HUES6 (cell line): ENCODE measurements at regions not wholly inside any gene's neighbourhood (a gene's known extent, or its start where the extent isn't known, plus 50 kb on each side); places are given as distances from the start of the nearest gene placed in this dataset.

Experiments
- H3K27ac ChIP-seq: 2 replicates; pipeline ENCODE4 v1.7.0; 2013; ENCODE audit warnings: low read depth, mild to moderate bottlenecking, low read length, inconsistent platforms
- H3K27me3 ChIP-seq: 2 replicates; pipeline ENCODE4 v1.6.1; 2013; ENCODE audit warnings: low read length; ENCODE audit not compliant: control insufficient read depth, insufficient read depth
- H3K36me3 ChIP-seq: 2 replicates; pipeline ENCODE4 v1.6.1; 2013; ENCODE audit warnings: low read length; ENCODE audit not compliant: control insufficient read depth, insufficient read depth
- H3K4me1 ChIP-seq: 2 replicates; pipeline ENCODE4 v1.6.1; 2013; ENCODE audit warnings: low read length; ENCODE audit not compliant: control insufficient read depth, insufficient read depth
- H3K4me3 ChIP-seq: 2 replicates; pipeline ENCODE4 v1.5.1; 2013; ENCODE audit warnings: low read depth, low read length
- H3K9ac ChIP-seq: one replicate; pipeline ENCODE4 v1.6.1; 2013; ENCODE audit warnings: mild to moderate bottlenecking, low read length
- H3K9me3 ChIP-seq: 2 replicates; pipeline ENCODE4 v1.6.1; 2013; ENCODE audit warnings: low read depth, low read length; ENCODE audit not compliant: control insufficient read depth, insufficient read depth

DNA sequence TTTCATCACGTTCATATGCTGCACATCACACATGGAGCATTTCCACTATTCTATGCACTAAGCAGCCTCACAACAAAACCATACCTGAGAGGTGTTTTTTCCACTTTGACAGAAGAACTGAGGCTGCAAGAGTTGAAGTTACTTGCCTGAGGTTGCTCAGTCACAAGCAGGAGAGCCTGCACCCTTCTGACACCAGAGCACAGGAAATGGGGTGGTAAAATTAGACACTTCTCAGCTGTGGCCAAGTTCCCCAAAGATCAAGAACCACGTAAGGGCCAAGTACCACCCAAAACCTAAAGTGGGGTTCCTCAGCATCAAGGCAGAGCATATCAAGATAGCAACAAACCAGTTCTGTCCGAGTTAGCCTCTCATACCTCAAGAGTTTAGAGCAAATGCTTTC, 185.8 kb downstream of the CAPZA3 start:
- Histone ChIP-seq H3K36me3 (no peaks in the 10 kb centered on the region), H3K27ac (no peak overlapping the region), H3K4me3 (no peak overlapping the region), H3K27me3 (no peaks in the 10 kb centered on the region), H3K4me1 (no peaks in the 10 kb centered on the region), H3K9me3 (0 out of 2 replicates have a peak, but pooled peaks cover under 1% of the 10 kb centered on the region), H3K9ac (no peak overlapping the region)

DNA sequence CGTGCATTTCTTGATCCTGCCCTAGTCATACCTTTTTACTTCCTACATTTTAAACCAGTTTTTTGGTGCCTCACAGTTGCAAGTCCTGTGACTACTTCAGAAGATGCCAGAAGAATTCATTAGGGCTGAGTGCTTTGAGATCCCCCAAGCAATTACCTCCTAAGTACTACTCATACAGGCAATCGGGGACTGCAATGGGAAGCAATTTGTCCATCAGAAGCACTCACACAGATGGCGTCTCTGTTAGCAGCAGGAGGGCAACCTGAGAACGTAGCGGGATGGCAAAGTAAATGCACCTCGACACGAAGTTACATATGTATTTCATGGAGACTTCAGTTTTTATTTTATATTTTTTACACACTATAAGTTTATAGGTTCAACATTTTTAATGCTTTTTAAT, 188.3 kb downstream of the CAPZA3 start:
- H3K4me1 ChIP-seq: no peaks in the 10 kb centered on the region
- no peaks in the 10 kb centered on the region for H3K27me3 ChIP-seq
- H3K9ac ChIP-seq: no peak overlapping the region
- H3K27ac ChIP-seq: no peak overlapping the region
- no peak overlapping the region for H3K4me3 ChIP-seq
- no peaks in the 10 kb centered on the region for H3K36me3 ChIP-seq
- H3K9me3 ChIP-seq: peaks cover 16% of the 10 kb centered on the region

DNA sequence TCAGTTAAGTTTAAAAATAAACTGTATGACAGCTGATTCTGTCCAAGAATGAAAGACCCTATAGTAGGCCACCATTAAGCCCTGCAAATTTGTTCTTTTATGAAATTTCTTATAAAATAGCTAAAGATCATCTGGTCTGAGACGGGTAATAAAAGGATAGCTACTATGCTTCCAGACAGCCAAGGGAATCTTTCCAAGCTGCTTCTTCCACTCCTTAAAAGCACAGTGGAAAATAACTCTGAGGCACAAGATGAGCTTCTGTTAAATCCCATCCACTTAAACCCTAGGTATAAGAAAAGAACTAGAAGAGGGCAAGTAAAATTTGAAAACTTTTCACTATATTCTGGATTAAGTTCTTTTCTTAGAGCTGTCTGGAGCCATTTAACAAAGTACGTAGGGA, 194.3 kb downstream of the CAPZA3 start:
- Histone ChIP-seq H3K4me1 (peaks cover 14% of the 10 kb centered on the region; the same call in 1 of the 2 replicates), H3K27me3 (no peaks in the 10 kb centered on the region), H3K9ac (no peak overlapping the region), H3K9me3 (peaks cover 16% of the 10 kb centered on the region), H3K4me3 (no peak overlapping the region), H3K36me3 (no peaks in the 10 kb centered on the region), H3K27ac (no peak overlapping the region)

DNA sequence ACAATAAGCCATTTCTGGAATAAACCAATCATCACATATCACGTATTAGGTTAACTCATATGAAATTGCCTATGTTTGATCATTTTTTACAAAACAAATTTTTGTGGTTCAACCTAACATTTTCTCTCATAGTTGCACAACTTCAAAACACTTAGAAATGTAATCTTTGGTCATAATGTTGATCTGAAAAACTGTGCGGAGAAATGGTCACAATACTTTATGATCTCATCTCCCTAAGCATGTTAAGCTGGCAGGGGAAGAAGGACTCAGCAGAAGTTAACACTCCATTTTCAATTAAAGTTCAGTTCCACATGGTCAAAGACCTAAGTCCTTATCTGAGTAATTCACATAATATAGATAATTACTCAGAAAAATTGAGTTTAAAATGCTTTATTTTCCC, 194.8 kb downstream of the CAPZA3 start:
- no peaks in the 10 kb centered on the region for H3K27me3 ChIP-seq
- H3K9ac ChIP-seq: no peak overlapping the region
- peaks cover 14% of the 10 kb centered on the region; the same call in 1 of the 2 replicates for H3K4me1 ChIP-seq
- no peaks in the 10 kb centered on the region for H3K36me3 ChIP-seq
- H3K27ac ChIP-seq: no peak overlapping the region
- peaks cover 16% of the 10 kb centered on the region for H3K9me3 ChIP-seq
- no peak overlapping the region for H3K4me3 ChIP-seq

DNA sequence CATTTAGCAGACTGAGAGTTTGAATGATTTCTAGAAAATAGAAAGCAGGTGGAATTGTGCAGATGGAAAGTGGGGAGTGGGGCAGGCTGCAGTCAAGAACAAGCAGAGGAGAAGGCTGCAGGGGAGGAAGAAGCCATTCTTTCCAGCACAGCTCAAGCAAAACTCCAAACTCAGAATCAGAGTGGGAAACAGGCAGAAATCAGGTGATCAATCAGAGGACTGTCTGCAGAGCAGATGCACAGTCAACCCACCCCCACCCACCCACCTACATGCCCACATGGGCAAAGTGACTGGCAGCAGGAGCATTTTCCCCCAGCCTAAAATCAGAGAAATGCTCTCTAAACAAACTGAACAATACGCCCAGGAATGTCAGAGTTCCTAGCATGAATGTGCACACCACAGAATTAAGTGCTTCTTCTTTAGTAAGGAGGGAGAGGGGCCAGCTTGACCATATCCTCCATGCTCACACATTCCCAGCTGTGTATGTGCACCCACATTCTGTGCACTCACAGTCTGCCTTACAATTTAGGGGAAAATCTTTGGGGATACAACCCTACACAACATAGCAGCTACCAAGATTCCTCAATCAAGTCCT, 194.1 kb upstream of the PLEKHA5 start:
- peaks cover 14% of the 10 kb centered on the region; the same call in 1 of the 2 replicates for H3K4me1 ChIP-seq
- no peaks in the 10 kb centered on the region for H3K27me3 ChIP-seq
- no peaks in the 10 kb centered on the region for H3K36me3 ChIP-seq
- no peak overlapping the region for H3K9ac ChIP-seq
- no peak overlapping the region for H3K27ac ChIP-seq
- no peak overlapping the region for H3K4me3 ChIP-seq
- H3K9me3 ChIP-seq: peaks cover 4% of the 10 kb centered on the region

DNA sequence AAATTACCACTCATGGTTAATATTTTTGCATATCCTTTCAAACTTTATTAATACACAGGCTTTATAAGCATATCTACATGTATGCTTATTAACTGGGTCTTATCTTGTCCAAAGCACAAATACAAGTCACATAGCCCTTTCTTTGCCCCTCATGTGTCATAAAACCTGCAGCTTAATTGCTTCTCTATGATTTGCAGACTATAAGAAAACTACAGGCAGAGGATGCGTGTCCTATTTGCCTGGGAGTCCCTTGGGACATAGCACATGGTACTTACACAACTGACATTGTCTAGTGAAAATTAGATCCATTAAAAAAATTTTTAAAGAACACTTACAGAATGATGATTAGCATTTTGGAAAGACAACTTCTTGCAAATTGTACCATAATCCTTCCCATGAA, 190.5 kb upstream of the PLEKHA5 start:
- Histone ChIP-seq H3K27ac (no peak overlapping the region), H3K9me3 (no peaks in the 10 kb centered on the region)

DNA sequence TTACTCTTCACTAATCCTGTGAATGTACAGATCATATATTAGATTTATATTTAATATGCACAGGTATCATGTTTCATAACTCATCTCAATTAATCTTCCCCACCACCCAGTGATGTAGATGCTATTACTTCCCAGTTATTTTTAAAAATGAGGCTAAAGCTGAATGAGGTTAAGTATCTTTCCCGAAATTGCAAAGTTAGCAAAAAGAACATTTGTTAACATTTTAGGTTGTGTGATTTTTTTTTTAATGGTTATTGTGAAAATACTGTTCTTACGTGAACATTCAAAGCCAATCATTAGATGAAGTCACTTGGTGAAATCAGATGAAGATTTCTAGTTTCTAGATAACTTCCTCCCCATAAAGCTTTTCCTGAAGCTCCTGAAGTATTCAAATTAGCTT, 186.9 kb upstream of the PLEKHA5 start:
- Histone ChIP-seq H3K9ac (no peak overlapping the region), H3K27ac (no peak overlapping the region), H3K4me1 (no peaks in the 10 kb centered on the region; the same call in 1 of the 2 replicates), H3K27me3 (no peaks in the 10 kb centered on the region), H3K9me3 (no peaks in the 10 kb centered on the region), H3K36me3 (no peaks in the 10 kb centered on the region), H3K4me3 (no peak overlapping the region)

More for the DNA sequence above, 190.5 kb upstream of the PLEKHA5 start:
- Histone ChIP-seq H3K27me3 (no peaks in the 10 kb centered on the region), H3K36me3 (no peaks in the 10 kb centered on the region), H3K4me3 (no peak overlapping the region), H3K4me1 (peaks cover 14% of the 10 kb centered on the region), H3K9ac (no peak overlapping the region)

DNA sequence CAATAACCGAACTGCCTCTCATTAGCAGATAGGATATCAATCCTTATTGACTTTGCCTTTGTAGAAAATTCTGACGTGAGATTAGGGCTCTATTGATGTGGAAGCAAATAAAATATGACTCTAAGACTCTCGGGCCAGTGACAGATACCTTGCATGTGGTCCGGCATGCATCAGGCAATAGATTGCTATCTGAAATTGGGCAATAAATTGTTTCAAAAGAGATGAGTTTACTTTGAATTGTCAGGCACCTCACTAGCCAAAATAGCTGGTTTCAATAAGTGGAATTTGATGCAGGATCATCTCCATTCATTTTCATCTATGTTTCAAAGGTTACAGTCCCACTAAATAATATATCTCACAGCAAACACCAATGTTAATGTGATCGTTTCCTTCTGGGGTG, 186.3 kb upstream of the PLEKHA5 start:
- Histone ChIP-seq H3K27me3 (no peaks in the 10 kb centered on the region), H3K27ac (no peak overlapping the region), H3K4me3 (no peak overlapping the region), H3K9me3 (no peaks in the 10 kb centered on the region), H3K9ac (no peak overlapping the region), H3K4me1 (no peaks in the 10 kb centered on the region; the same call in 1 of the 2 replicates), H3K36me3 (no peaks in the 10 kb centered on the region)

DNA sequence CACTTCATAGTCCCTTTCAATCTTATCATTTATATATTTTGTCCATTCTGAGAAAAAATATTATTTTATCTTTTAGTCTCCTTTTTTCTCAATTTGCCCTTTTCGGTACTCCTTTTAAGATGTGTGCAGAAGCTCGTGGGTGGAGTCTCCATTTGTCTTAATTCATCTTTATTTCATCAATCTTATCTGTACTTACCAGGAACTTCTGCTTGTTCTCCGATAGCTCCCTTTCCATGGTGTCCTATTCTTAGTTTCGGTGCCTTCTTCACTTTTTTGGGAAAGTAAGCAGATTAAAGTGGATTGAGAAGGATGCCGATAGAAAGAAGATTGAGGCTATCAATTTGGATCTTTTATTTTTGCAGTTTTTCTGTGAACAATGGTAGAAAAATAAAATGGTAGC, 183.4 kb upstream of the PLEKHA5 start:
- Histone ChIP-seq H3K36me3 (no peaks in the 10 kb centered on the region), H3K9me3 (no peaks in the 10 kb centered on the region), H3K4me3 (no peak overlapping the region), H3K9ac (no peak overlapping the region), H3K4me1 (peaks cover 1% of the 10 kb centered on the region), H3K27ac (no peak overlapping the region), H3K27me3 (no peaks in the 10 kb centered on the region)

DNA sequence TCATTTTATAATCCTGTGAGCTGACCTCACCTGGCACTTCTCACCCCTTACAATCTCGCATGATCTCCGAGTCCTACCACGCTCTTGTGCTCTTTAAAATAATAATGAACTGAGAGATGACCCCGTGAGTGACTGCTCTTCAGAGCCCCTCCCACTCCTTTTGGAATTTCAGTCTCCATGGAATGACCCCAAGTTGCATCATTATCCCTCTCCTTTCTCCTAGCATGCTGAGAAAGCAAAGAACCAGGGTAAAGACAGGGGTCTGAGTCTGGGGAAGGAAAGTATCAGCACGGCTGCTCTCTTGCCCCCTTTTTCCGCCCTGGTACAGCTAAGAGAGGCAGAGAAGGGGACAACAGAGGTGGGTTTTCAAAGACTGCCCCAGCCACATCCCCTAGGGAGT, 178.3 kb upstream of the PLEKHA5 start:
- H3K27ac ChIP-seq: peak overlapping the region; percentile 65
- H3K4me1 ChIP-seq: peaks cover 7% of the 10 kb centered on the region
- no peak overlapping the region for H3K4me3 ChIP-seq
- no peaks in the 10 kb centered on the region for H3K36me3 ChIP-seq
- H3K27me3 ChIP-seq: no peaks in the 10 kb centered on the region
- H3K9ac ChIP-seq: no peak overlapping the region
- H3K9me3 ChIP-seq: no peaks in the 10 kb centered on the region

DNA sequence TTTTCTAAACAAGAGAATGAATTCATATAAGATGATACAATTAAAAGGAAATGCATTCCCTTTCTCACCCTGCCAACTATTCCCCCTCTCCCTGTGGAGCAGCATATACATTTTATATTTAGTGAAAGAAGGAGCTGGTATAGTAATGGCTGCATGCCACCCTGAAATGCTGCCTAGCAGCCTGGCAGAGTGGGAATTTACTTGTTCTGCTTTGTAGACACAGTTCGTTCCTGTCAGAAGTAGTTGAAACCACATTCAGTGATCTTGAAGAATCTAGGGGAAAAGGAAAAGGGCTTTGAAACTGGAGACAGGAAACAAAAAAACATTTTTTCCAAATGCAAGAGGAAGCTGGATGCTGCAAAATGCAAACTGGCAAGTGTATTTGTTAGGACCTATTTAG, 176.0 kb upstream of the PLEKHA5 start:
- Histone ChIP-seq H3K27ac (no peak overlapping the region), H3K9me3 (no peaks in the 10 kb centered on the region), H3K36me3 (no peaks in the 10 kb centered on the region), H3K4me3 (no peak overlapping the region), H3K9ac (no peak overlapping the region), H3K27me3 (no peaks in the 10 kb centered on the region), H3K4me1 (peaks cover 7% of the 10 kb centered on the region)

DNA sequence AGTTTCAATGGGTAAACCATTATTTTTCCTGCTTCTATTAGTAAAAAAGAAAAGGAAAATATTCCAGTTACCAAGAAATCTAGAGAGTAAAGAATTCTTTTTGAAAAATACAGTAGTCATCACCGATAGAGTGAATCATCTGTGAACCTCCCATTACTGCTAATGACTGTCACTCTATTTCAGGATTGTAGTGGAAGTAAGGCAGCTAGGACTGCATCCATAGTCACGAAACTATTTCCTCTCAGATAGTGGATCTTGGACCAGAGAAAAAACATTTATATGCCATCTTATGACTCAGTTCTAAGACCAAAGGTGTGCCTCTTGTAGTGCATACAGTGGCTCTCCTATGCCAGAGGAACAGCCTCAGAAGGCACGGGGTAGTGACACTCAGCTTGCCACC, 173.9 kb upstream of the PLEKHA5 start:
- no peak overlapping the region for H3K27ac ChIP-seq
- no peaks in the 10 kb centered on the region for H3K36me3 ChIP-seq
- no peaks in the 10 kb centered on the region for H3K27me3 ChIP-seq
- no peaks in the 10 kb centered on the region for H3K9me3 ChIP-seq
- peaks cover 7% of the 10 kb centered on the region for H3K4me1 ChIP-seq
- no peak overlapping the region for H3K4me3 ChIP-seq
- H3K9ac ChIP-seq: no peak overlapping the region
